IMR-90 (cell line): ENCODE measurements at regions not wholly inside any gene's neighbourhood (a gene's known extent, or its start where the extent isn't known, plus 50 kb on each side); places are given as distances from the start of the nearest gene placed in this dataset.

ENCODE experiments used
- CEBPB ChIP-seq: IDR thresholded peaks from 2 replicates; pipeline ENCODE4 v1.6.1; 2012; ENCODE audit warnings: low read depth, low read length, improper control_type of control experiment
- FOS ChIP-seq: fragments of 150-350 bp; IDR thresholded peaks from 2 replicates; pipeline ENCODE4 v1.6.1; 2016; ENCODE audit warnings: low read depth, low read length
- POLR2A ChIP-seq: IDR thresholded peaks from 2 replicates; pipeline ENCODE4 v1.6.1; 2012; ENCODE audit warnings: mild to moderate bottlenecking, low read depth, low read length
- RAD21 ChIP-seq: IDR thresholded peaks from 2 replicates; pipeline ENCODE4 v1.6.1; 2012; ENCODE audit warnings: low read length, improper control_type of control experiment
- RCOR1 ChIP-seq: IDR thresholded peaks from 2 replicates; pipeline ENCODE4 v1.6.1; 2012; ENCODE audit warnings: mild to moderate bottlenecking, low read length, improper control_type of control experiment; ENCODE audit not compliant: insufficient replicate concordance
- TF ChIP-seq, protein P1 (sequence below): conservative IDR thresholded peaks from 2 replicates; pipeline ENCODE4 v1.5.1; 2012; ENCODE audit warnings: mild to moderate bottlenecking, low read depth, low read length, improper control_type of control experiment

DNA sequence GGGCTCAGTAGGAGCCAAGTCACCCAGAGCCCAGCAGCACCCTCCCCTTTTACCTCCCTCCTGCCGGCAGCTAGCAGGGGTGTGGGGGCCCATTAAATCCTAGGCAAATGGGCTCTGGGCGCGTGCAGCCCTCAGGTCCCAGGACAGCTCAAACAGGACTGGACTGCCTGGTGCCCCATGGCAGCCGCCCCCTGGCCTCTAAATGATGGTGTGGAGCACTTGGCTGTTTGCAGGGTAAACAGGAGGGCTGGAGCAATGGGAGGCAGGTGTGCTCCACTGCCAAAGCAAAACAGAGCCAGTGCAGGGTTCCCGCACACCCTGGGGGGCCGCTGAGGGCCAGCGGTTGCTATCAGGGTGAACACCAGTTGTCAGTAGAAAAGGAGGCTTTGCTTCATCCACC, 55.9 kb upstream of the C5orf58 start:
- TF ChIP-seq RAD21 (no peak), POLR2A (no peak), FOS (no peak), CEBPB (no peak), RCOR1 (no peak)
- TF ChIP-seq, protein P1, sequence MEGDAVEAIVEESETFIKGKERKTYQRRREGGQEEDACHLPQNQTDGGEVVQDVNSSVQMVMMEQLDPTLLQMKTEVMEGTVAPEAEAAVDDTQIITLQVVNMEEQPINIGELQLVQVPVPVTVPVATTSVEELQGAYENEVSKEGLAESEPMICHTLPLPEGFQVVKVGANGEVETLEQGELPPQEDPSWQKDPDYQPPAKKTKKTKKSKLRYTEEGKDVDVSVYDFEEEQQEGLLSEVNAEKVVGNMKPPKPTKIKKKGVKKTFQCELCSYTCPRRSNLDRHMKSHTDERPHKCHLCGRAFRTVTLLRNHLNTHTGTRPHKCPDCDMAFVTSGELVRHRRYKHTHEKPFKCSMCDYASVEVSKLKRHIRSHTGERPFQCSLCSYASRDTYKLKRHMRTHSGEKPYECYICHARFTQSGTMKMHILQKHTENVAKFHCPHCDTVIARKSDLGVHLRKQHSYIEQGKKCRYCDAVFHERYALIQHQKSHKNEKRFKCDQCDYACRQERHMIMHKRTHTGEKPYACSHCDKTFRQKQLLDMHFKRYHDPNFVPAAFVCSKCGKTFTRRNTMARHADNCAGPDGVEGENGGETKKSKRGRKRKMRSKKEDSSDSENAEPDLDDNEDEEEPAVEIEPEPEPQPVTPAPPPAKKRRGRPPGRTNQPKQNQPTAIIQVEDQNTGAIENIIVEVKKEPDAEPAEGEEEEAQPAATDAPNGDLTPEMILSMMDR, result no peak
